IMR-90 (cell line): ENCODE measurements at regions not wholly inside any gene's neighbourhood (a gene's known extent, or its start where the extent isn't known, plus 50 kb on each side); places are given as distances from the start of the nearest gene placed in this dataset.

Experiments used
- ATAC-seq: fragments of 200-7000 bp; cut with Tn5 transposase; 2 replicates; pipeline ENCODE4 v1.9.1; 2020; ENCODE audit warnings: low read depth, mild to moderate bottlenecking, moderate library complexity
- BruUV-seq: library from RNA; stranded (reverse); fragments of 400-500 nt; replicated peaks from 2 replicates; lab custom pipeline; 2021; lab: Mats Ljungman, UMichigan
- CTCF ChIA-PET: fragments of 300-600 bp; formaldehyde crosslinking; extraction: SDS; loops from one replicate; lab custom pipeline; 2021; ENCODE audit warnings: antibody characterized with exemption; lab: Yijun Ruan, JAX
- POLR2A ChIA-PET: fragments of 300-600 bp; sonication (Branson Sonifier 250); formaldehyde crosslinking; loops from one replicate; lab custom pipeline; 2022; ENCODE audit warnings: antibody characterized with exemption; ENCODE audit not compliant: unreplicated experiment; lab: Charles Lee
- DNase-seq: peaks from one replicate; pipeline ENCODE4 v3.0.0; 2013
- H2AFZ ChIP-seq: replicated peaks from 2 replicates; pipeline ENCODE3; 2013; ENCODE audit warnings: low read length, mild to moderate bottlenecking; ENCODE audit not compliant: poor library complexity
- H2AK5ac ChIP-seq: 2 replicates; pipeline ENCODE4 v1.6.1; 2013; ENCODE audit warnings: low read depth, low read length, inconsistent platforms
- H2AK9ac ChIP-seq: replicated peaks from 2 replicates; pipeline ENCODE3; 2013; ENCODE audit warnings: mild to moderate bottlenecking, low read depth, low read length, moderate library complexity; ENCODE audit not compliant: poor library complexity
- H2BK120ac ChIP-seq: 2 replicates; pipeline ENCODE4 v1.6.1; 2013; ENCODE audit warnings: low read depth, low read length, inconsistent platforms
- H2BK15ac ChIP-seq: 3 replicates; pipeline ENCODE4 v1.6.1; 2013; ENCODE audit warnings: low read depth, low read length, inconsistent platforms
- H2BK20ac ChIP-seq: 2 replicates; pipeline ENCODE4 v1.6.1; 2013; ENCODE audit warnings: low read depth, mild to moderate bottlenecking, inconsistent platforms, low read length, moderate library complexity
- H2BK5ac ChIP-seq: 2 replicates; pipeline ENCODE4 v1.6.1; 2013; ENCODE audit warnings: mild to moderate bottlenecking, low read depth, low read length, inconsistent platforms; ENCODE audit not compliant: poor library complexity, severe bottlenecking
- H3K14ac ChIP-seq: replicated peaks from 2 replicates; pipeline ENCODE4 v1.6.1; 2013; ENCODE audit warnings: low read depth, low read length, inconsistent platforms
- H3K18ac ChIP-seq: 2 replicates; pipeline ENCODE4 v1.6.1; 2013; ENCODE audit warnings: low read depth, low read length, control low read depth
- H3K23ac ChIP-seq: 2 replicates; pipeline ENCODE4 v1.6.1; 2013; ENCODE audit warnings: low read depth, low read length, inconsistent platforms
- H3K27ac ChIP-seq: 2 replicates; pipeline ENCODE4 v1.5.1; 2013; ENCODE audit warnings: mild to moderate bottlenecking, control low read depth, low read length; ENCODE audit not compliant: insufficient read depth
- H3K27me3 ChIP-seq: 2 replicates; pipeline ENCODE4 v1.6.1; 2013; ENCODE audit warnings: low read length; ENCODE audit not compliant: control insufficient read depth, insufficient read depth
- H3K36me3 ChIP-seq: 2 replicates; pipeline ENCODE4 v1.6.1; 2013; ENCODE audit warnings: low read length, mixed read lengths; ENCODE audit not compliant: control insufficient read depth, insufficient read depth
- H3K4ac ChIP-seq: 2 replicates; pipeline ENCODE4 v1.6.1; 2013; ENCODE audit warnings: low read depth, low read length, inconsistent platforms
- H3K4me1 ChIP-seq: 2 replicates; pipeline ENCODE4 v1.6.1; 2013; ENCODE audit warnings: low read length, mixed read lengths; ENCODE audit not compliant: control insufficient read depth, insufficient read depth
- H3K4me2 ChIP-seq: 2 replicates; pipeline ENCODE4 v1.6.1; 2013; ENCODE audit warnings: low read depth, mild to moderate bottlenecking, control low read depth, low read length, moderate library complexity
- H3K4me3 ChIP-seq: 2 replicates; pipeline ENCODE4 v1.5.1; 2013; ENCODE audit warnings: low read depth, mild to moderate bottlenecking, control low read depth, low read length, moderate library complexity; ENCODE audit not compliant: insufficient read depth
- H3K56ac ChIP-seq: 2 replicates; pipeline ENCODE4 v1.6.1; 2013; ENCODE audit warnings: low read length, inconsistent platforms; ENCODE audit not compliant: insufficient read depth; ENCODE audit errors: extremely low read depth
- H3K79me1 ChIP-seq, 2 experiments: 2 replicates each; pipeline ENCODE4 v1.6.1; 2013; ENCODE audit warnings: low read length in 2 of 2, inconsistent platforms in 1 of 2, low read depth in 1 of 2
- H3K9ac ChIP-seq: 2 replicates; pipeline ENCODE4 v1.6.1; 2013; ENCODE audit warnings: low read depth, low read length, control low read depth
- H3K9me1 ChIP-seq: 2 replicates; pipeline ENCODE4 v1.6.1; 2013; ENCODE audit warnings: low read length, inconsistent platforms; ENCODE audit not compliant: insufficient read depth
- H3K9me3 ChIP-seq: 2 replicates; pipeline ENCODE4 v1.6.1; 2013; ENCODE audit warnings: low read length; ENCODE audit not compliant: control insufficient read depth, insufficient read depth
- H4K20me1 ChIP-seq: 2 replicates; pipeline ENCODE4 v1.6.1; 2013; ENCODE audit warnings: low read length, inconsistent platforms; ENCODE audit not compliant: insufficient read depth
- H4K5ac ChIP-seq: 2 replicates; pipeline ENCODE4 v1.6.1; 2013; ENCODE audit warnings: mild to moderate bottlenecking, low read depth, low read length, control low read depth
- H4K8ac ChIP-seq, 2 experiments: 2 replicates each; pipeline ENCODE4 v1.6.1; 2013; ENCODE audit warnings: low read depth in 2 of 2, low read length in 2 of 2, control low read depth in 1 of 2, inconsistent platforms in 1 of 2
- H4K91ac ChIP-seq: 2 replicates; pipeline ENCODE4 v1.6.1; 2013; ENCODE audit warnings: low read depth, low read length, inconsistent platforms; ENCODE audit not compliant: insufficient read depth
- BHLHE40 ChIP-seq: fragments of 150-350 bp; IDR thresholded peaks from 2 replicates; pipeline ENCODE4 v1.6.1; 2016; ENCODE audit warnings: mild to moderate bottlenecking, low read depth, low read length
- MAFK ChIP-seq: IDR thresholded peaks from 2 replicates; pipeline ENCODE4 v1.6.1; 2012; ENCODE audit warnings: low read depth, low read length, improper control_type of control experiment
- MXI1 ChIP-seq: IDR thresholded peaks from 2 replicates; pipeline ENCODE4 v1.6.1; 2012; ENCODE audit warnings: low read depth, mild to moderate bottlenecking, low read length, moderate library complexity, borderline replicate concordance
- RAD21 ChIP-seq: IDR thresholded peaks from 2 replicates; pipeline ENCODE4 v1.6.1; 2012; ENCODE audit warnings: low read length, improper control_type of control experiment
- RFX5 ChIP-seq: IDR thresholded peaks from 2 replicates; pipeline ENCODE4 v1.8.0; 2012; ENCODE audit warnings: low read depth, mild to moderate bottlenecking, low read length, moderate library complexity
- SMC3 ChIP-seq: fragments of 150-350 bp; IDR thresholded peaks from 2 replicates; pipeline ENCODE4 v1.6.1; 2016; ENCODE audit warnings: low read depth, mild to moderate bottlenecking, antibody characterized with exemption, low read length, moderate library complexity
- WGBS, 2 experiments: methylation state at CpG; one replicate each; pipeline versions ENCODE4 v1.1.5 to v1.1.7; 2013; ENCODE audit warnings: missing lambda C conversion rate in 2 of 2; ENCODE audit not compliant: insufficient read length in 1 of 2; ENCODE audit errors: extremely low coverage in 2 of 2; 5-methylcytosine and 5-hydroxymethylcytosine counted together
- dilution Hi-C: fragments of 300-500 bp; cut with HindIII; formaldehyde crosslinking; loops from one replicate; pipeline ENCODE4 v1.14.3; 2018; ENCODE audit warnings: low sequenced_read_pairs; ENCODE audit not compliant: unreplicated experiment
- in situ Hi-C: fragments of 300-500 bp; cut with MboI; formaldehyde crosslinking; loops from 3 replicates; pipeline ENCODE4 v1.14.3; 2019; ENCODE audit warnings: low sequenced_read_pairs, inconsistent platforms, mixed read lengths
- intact Hi-C: fragments of 100-400 bp; cut with micrococcal nuclease; formaldehyde crosslinking; loops from 2 replicates; pipeline ENCODE4 v1.10.0; 2022
- TF ChIP-seq, protein P1 (sequence below): fragments of 150-350 bp; IDR thresholded peaks from 2 replicates; pipeline ENCODE4 v1.6.1; 2017; ENCODE audit warnings: mild to moderate bottlenecking, antibody characterized with exemption, low read length, low read depth

DNA sequence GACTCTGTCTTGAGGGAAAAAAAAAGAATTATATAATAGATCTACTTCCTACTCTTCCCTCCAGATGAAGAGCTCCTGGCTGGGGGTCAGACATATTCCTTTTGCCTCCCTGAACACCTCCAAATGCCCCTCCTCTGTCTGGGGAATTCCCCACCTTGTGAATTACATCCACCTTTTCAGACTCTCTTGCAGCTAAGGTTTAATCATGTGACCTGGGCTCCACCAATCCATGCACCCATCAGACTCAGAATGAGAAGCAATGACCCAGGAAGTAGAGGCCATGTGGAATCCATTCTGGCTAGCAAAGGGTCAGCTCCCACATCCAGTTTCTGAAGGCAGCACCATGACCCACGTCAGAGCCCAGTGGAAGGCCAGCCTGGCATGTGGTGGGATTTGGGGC, 93.6 kb upstream of the CUX1 start:
- Histone ChIP-seq H2BK5ac (no peak overlapping the region), H3K18ac (no peak overlapping the region), H3K4me2 (no peak overlapping the region), H3K9me1 (peaks cover 9% of the 10 kb centered on the region), H3K9ac (no peak overlapping the region), H3K79me1 (no peaks in the 10 kb centered on the region), H3K14ac (no peak overlapping the region), H3K23ac (no peak overlapping the region), H3K9me3 (peaks cover 3% of the 10 kb centered on the region; the same call in 1 of the 2 replicates), H2BK120ac (no peak overlapping the region), H2BK15ac (no peak overlapping the region), H4K20me1 (no peaks in the 10 kb centered on the region), H4K91ac (no peak overlapping the region), H2BK20ac (no peak overlapping the region), H3K36me3 (no peaks in the 10 kb centered on the region), H2AK5ac (peak overlapping the region; percentile 43; the same call in 1 of the 2 replicates), H2AK9ac (no peak overlapping the region), H4K5ac (no peak overlapping the region), H4K8ac (no peak overlapping the region), H3K4me3 (no peak overlapping the region), H3K4me1 (peaks cover 7% of the 10 kb centered on the region), H3K27ac (no peak overlapping the region), H2AFZ (no peak overlapping the region), H3K27me3 (no peaks in the 10 kb centered on the region), H3K4ac (no peak overlapping the region), H3K56ac (no peak overlapping the region)
- DNase-seq (no peak), ATAC-seq (no peak)
- WGBS, 2 experiments, result no CpG with 5 or more reads among the region's 1 CpG
- no TSS peak for BruUV-seq
- POLR2A ChIA-PET, result no interaction called here
- CTCF ChIA-PET, result interaction anchor here (0.6 kb wide), 1 partner anchor 41 kb away, joined by 4 read pairs; no protein-coding TSS in a partner anchor
- TF ChIP-seq MAFK, result no peak
- TF ChIP-seq SMC3, result no peak
- TF ChIP-seq, protein P1, sequence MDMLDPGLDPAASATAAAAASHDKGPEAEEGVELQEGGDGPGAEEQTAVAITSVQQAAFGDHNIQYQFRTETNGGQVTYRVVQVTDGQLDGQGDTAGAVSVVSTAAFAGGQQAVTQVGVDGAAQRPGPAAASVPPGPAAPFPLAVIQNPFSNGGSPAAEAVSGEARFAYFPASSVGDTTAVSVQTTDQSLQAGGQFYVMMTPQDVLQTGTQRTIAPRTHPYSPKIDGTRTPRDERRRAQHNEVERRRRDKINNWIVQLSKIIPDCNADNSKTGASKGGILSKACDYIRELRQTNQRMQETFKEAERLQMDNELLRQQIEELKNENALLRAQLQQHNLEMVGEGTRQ, result 0 out of 2 replicates have a peak, but pooled peaks have one; percentile 12
- TF ChIP-seq RAD21, result no peak
- no peak for TF ChIP-seq MXI1
- no peak for TF ChIP-seq BHLHE40
- TF ChIP-seq RFX5, result no peak
- dilution Hi-C loops (no loop called here), intact Hi-C loops (no loop called here), in situ Hi-C loops (no loop called here)
